GM12874 (cell line): ENCODE measurements at regions not wholly inside any gene's neighbourhood (a gene's known extent, or its start where the extent isn't known, plus 50 kb on each side); places are given as distances from the start of the nearest gene placed in this dataset.
A peak's percentile ranks its signal among the peaks of the same experiment; 100 is the strongest.

Source experiments
- CTCF ChIP-seq: IDR thresholded peaks from 2 replicates; pipeline ENCODE4 v1.5.1; 2011; ENCODE audit warnings: low read depth, mild to moderate bottlenecking, control low read depth, low read length, moderate library complexity; ENCODE audit not compliant: insufficient read depth

GRCh38 chr9:7369384-7369821, 430.2 kb downstream of the DMAC1 start:
- no peak for TF ChIP-seq CTCF

GRCh38 chr9:7368410-7369292, 430.9 kb downstream of the DMAC1 start:
- no peak for TF ChIP-seq CTCF

GRCh38 chr9:7367726-7368125, 431.9 kb downstream of the DMAC1 start:
- TF ChIP-seq CTCF, result no peak

GRCh38 chr9:7366121-7366520, 433.5 kb downstream of the DMAC1 start:
- TF ChIP-seq CTCF, result no peak

- no peak for TF ChIP-seq CTCF
Observed at GRCh38 chr9:7363777-7364477, 435.7 kb downstream of the DMAC1 start.

- TF ChIP-seq CTCF, result 0 out of 2 replicates have a peak, but pooled peaks have one; percentile 15
Observed at GRCh38 chr9:7360513-7360912, 439.1 kb downstream of the DMAC1 start.

GRCh38 chr9:7358876-7359275, 440.7 kb downstream of the DMAC1 start:
- TF ChIP-seq CTCF, result 0 out of 2 replicates have a peak, but pooled peaks have one; percentile 2
